OCI-LY7 (cell line): ENCODE measurements at regions not wholly inside any gene's neighbourhood (a gene's known extent, or its start where the extent isn't known, plus 50 kb on each side); places are given as distances from the start of the nearest gene placed in this dataset.

Source experiments
- BruUV-seq: library from RNA; stranded (reverse); fragments of 400-500 nt; replicated peaks from 2 replicates; lab custom pipeline; 2021; lab: Mats Ljungman, UMichigan
- CTCF ChIA-PET: fragments of 300-600 bp; sonication (Branson Sonifier 250); formaldehyde crosslinking; loops from one replicate; lab custom pipeline; 2022; ENCODE audit warnings: antibody characterized with exemption; ENCODE audit not compliant: unreplicated experiment; lab: Charles Lee
- POLR2A ChIA-PET: fragments of 300-600 bp; sonication (Branson Sonifier 250); formaldehyde crosslinking; loops from one replicate; lab custom pipeline; 2022; ENCODE audit warnings: antibody characterized with exemption; lab: Charles Lee
- DNase-seq: peaks from one replicate; pipeline ENCODE4 v3.0.0-alpha.2; 2015; ENCODE audit warnings: low spot score
- H2AFZ ChIP-seq: fragments of 200-600 bp; sonication (generic), shearing (Covaris generic); 2 replicates; pipeline ENCODE4 v1.6.1; 2014; ENCODE audit warnings: mild to moderate bottlenecking, antibody characterized with exemption, low read length, moderate library complexity
- H3K27ac ChIP-seq: fragments of 200-600 bp; sonication (generic); 2 replicates; pipeline ENCODE4 v1.5.1; 2014; ENCODE audit warnings: mixed run types, low read depth, mild to moderate bottlenecking, moderate library complexity, low read length, inconsistent platforms; ENCODE audit not compliant: poor library complexity, severe bottlenecking
- H3K36me3 ChIP-seq: fragments of 200-600 bp; sonication (generic); 2 replicates; pipeline ENCODE4 v1.6.1; 2014; ENCODE audit warnings: mild to moderate bottlenecking, antibody characterized with exemption, low read length, moderate library complexity, mixed read lengths; ENCODE audit not compliant: insufficient read depth
- H3K4me1 ChIP-seq: fragments of 200-600 bp; sonication (generic); 2 replicates; pipeline ENCODE4 v1.5.1; 2014; ENCODE audit warnings: mild to moderate bottlenecking, low read length; ENCODE audit not compliant: insufficient read depth, poor library complexity, severe bottlenecking
- H3K4me2 ChIP-seq: fragments of 200-600 bp; sonication (generic); 2 replicates; pipeline ENCODE4 v1.6.1; 2014; ENCODE audit warnings: mild to moderate bottlenecking, low read length
- H3K4me3 ChIP-seq: fragments of 200-600 bp; sonication (generic); 2 replicates; pipeline ENCODE4 v1.5.1; 2014; ENCODE audit warnings: mild to moderate bottlenecking, low read depth, low read length; ENCODE audit not compliant: poor library complexity, severe bottlenecking
- H3K79me2 ChIP-seq: fragments of 200-600 bp; sonication (generic); 2 replicates; pipeline ENCODE4 v1.6.1; 2016; ENCODE audit warnings: low read depth, mild to moderate bottlenecking, low read length, moderate library complexity, mixed read lengths; ENCODE audit not compliant: insufficient read depth
- H3K9me2 ChIP-seq: fragments of 200-600 bp; sonication (generic); 2 replicates; pipeline ENCODE4 v1.6.1; 2016; ENCODE audit warnings: mild to moderate bottlenecking, low read length, mixed read lengths; ENCODE audit not compliant: insufficient read depth
- H3K9me3 ChIP-seq: fragments of 200-600 bp; sonication (generic); 2 replicates; pipeline ENCODE4 v1.6.1; 2014; ENCODE audit warnings: mild to moderate bottlenecking, mixed run types, low read length, mixed read lengths
- H4K20me1 ChIP-seq: fragments of 200-600 bp; sonication (generic); 2 replicates; pipeline ENCODE4 v1.6.1; 2014; ENCODE audit warnings: mild to moderate bottlenecking, antibody characterized with exemption, low read length, moderate library complexity, mixed read lengths; ENCODE audit not compliant: insufficient read depth
- CTCF ChIP-seq: fragments of 200-600 bp; sonication (generic); conservative IDR thresholded peaks from 2 replicates; pipeline ENCODE4 v1.5.1; 2014; ENCODE audit warnings: mild to moderate bottlenecking, antibody characterized with exemption, low read length, moderate library complexity, mixed read lengths
- EZH2phosphoT487 ChIP-seq: fragments of 200-600 bp; sonication (generic); IDR thresholded peaks from 2 replicates; pipeline ENCODE4 v1.6.1; 2018; ENCODE audit warnings: low read depth, borderline replicate concordance, mild to moderate bottlenecking, mixed run types, antibody characterized with exemption, low read length, moderate library complexity, mixed read lengths
- intact Hi-C: fragments of 100-400 bp; cut with micrococcal nuclease; formaldehyde crosslinking; loops from one replicate; pipeline ENCODE4 v1.10.0; 2022; ENCODE audit not compliant: unreplicated experiment

- Histone ChIP-seq H3K4me1 (no peaks in the 10 kb centered on the region), H3K79me2 (no peaks in the 10 kb centered on the region), H3K9me3 (no peaks in the 10 kb centered on the region), H3K36me3 (no peaks in the 10 kb centered on the region), H3K27ac (no peak overlapping the region), H3K4me2 (no peak overlapping the region), H3K9me2 (no peaks in the 10 kb centered on the region), H2AFZ (no peak overlapping the region), H4K20me1 (no peaks in the 10 kb centered on the region), H3K4me3 (no peak overlapping the region)
- no TSS peak for BruUV-seq
- TF ChIP-seq CTCF, result no peak
- ChIA-PET POLR2A (no interaction called here), CTCF (no interaction called here)
- intact Hi-C loops, result no loop called here
- DNase-seq, result no peak
These were observed 222.3 kb downstream of the CTTN start for GRCh38 chr11:70620510-70621184.

- Histone ChIP-seq H3K4me3 (no peak overlapping the region), H3K9me2 (no peaks in the 10 kb centered on the region), H3K4me2 (no peak overlapping the region), H3K4me1 (no peaks in the 10 kb centered on the region), H3K9me3 (no peaks in the 10 kb centered on the region), H2AFZ (no peak overlapping the region), H3K27ac (no peak overlapping the region), H3K79me2 (no peaks in the 10 kb centered on the region), H3K36me3 (no peaks in the 10 kb centered on the region), H4K20me1 (no peaks in the 10 kb centered on the region)
- no TSS peak for BruUV-seq
- intact Hi-C loops, result no loop called here
- no peak for DNase-seq
- ChIA-PET CTCF (no interaction called here), POLR2A (no interaction called here)
- TF ChIP-seq CTCF (no peak), EZH2phosphoT487 (no peak)
These were observed 222.9 kb downstream of the CTTN start for GRCh38 chr11:70621241-70621640.

- H4K20me1 ChIP-seq, result no peaks in the 10 kb centered on the region
- TF ChIP-seq EZH2phosphoT487 (no peak), CTCF (no peak)
- H3K4me3 ChIP-seq, result no peak overlapping the region
- ChIA-PET POLR2A (no interaction called here), CTCF (no interaction called here)
- no peaks in the 10 kb centered on the region for H3K79me2 ChIP-seq
- DNase-seq, result no peak
- H2AFZ ChIP-seq, result no peak overlapping the region
- H3K4me1 ChIP-seq, result no peaks in the 10 kb centered on the region
- intact Hi-C loops, result no loop called here
- no peaks in the 10 kb centered on the region for H3K9me2 ChIP-seq
- BruUV-seq, result no TSS peak
- H3K36me3 ChIP-seq, result no peaks in the 10 kb centered on the region
- H3K27ac ChIP-seq, result no peak overlapping the region
- no peak overlapping the region for H3K4me2 ChIP-seq
- H3K9me3 ChIP-seq, result no peaks in the 10 kb centered on the region
These were observed 223.8 kb downstream of the CTTN start for GRCh38 chr11:70622091-70622490.
